ENCODE measurements at regions not wholly inside any gene's neighbourhood (a gene's known extent, or its start where the extent isn't known, plus 50 kb on each side); places are given as distances from the start of the nearest gene placed in this dataset.

DNA sequence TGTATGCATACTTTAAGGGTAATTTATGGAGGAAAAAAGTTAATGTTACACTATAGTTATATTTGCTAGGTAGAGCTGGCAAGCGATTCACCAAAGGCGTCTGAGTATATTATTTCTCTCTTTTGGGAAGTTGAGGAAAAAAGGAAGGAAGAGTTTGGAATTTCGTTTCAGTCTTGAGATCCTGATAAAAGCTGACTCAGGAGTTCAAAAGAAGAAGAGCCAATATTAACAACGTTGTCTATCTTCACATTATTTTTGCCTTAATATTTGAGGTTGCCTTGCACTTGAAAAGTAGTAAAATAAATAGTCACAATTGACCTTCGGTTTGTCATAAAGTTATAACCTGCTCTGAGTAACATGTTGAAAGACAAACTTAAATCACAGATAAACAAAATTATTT is 888.6 kb downstream of the KCNJ2 start:
- DNase-seq, result no peak
- no peak overlapping the region for H3K27ac ChIP-seq (ENCODE audit: low read length)
- intact Hi-C loops (cut with DNase I), result no loop called here
- H3K4me3 ChIP-seq (ENCODE audit: low read length), result no peak overlapping the region
- H3K27me3 ChIP-seq (ENCODE audit: control insufficient read depth, insufficient read depth), result no peaks in the 10 kb centered on the region
- H3K4me1 ChIP-seq (ENCODE audit: control insufficient read depth, insufficient read depth, low read length), result no peaks in the 10 kb centered on the region
- ATAC-seq, result no peak
- 80% methylated on average over 5 of the region's 5 CpGs for WGBS
- no peaks in the 10 kb centered on the region for H3K9me3 ChIP-seq (ENCODE audit: control insufficient read depth, low read length)

DNA sequence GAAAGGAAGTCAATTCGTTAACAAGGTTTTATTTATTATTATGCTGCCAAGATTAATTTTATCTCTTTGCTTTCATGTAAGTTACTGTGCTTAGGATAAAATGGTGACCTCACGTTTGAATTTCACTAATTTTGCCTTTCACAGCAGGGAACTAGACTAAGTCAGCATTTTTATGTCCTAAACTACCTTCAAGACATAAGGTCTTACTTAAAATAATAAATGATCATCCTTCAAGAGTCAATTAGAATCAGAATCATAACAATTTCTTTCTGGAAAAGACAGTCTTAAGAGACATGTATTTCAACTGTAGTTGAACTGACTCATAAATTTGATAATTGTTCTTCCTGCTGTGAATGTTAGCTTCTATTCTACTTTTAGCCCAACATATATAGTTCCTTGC is 893.8 kb downstream of the KCNJ2 start:
- no peak for DNase-seq
- WGBS, result 43% methylated on average over 2 of the region's 2 CpGs
- intact Hi-C loops (cut with DNase I), result no loop called here
- H3K9me3 ChIP-seq (ENCODE audit: control insufficient read depth, low read length), result no peaks in the 10 kb centered on the region
- no peaks in the 10 kb centered on the region for H3K27me3 ChIP-seq (ENCODE audit: control insufficient read depth, insufficient read depth)
- ATAC-seq, result no peak
- H3K27ac ChIP-seq (ENCODE audit: low read length), result no peak overlapping the region
- no peak overlapping the region for H3K4me3 ChIP-seq (ENCODE audit: low read length)
- H3K4me1 ChIP-seq (ENCODE audit: control insufficient read depth, insufficient read depth, low read length), result no peaks in the 10 kb centered on the region

DNA sequence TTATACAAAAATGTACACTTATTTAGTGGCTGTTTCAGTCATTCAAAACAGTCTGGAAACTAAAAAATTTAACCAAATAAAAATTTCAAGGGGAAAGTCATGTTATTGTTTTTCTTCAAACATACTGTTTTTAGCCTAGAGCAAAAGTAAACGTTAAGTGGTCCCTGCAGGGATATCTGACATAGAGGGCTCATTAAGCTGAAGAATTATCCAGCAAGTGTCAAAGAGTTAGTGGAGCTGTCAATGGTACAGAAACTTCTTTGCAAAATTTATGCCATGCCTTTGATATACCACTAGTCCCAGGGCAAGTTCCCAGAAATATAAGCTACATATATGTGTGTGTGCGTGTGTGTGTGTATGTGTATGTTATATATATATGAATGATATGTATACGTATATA is 894.2 kb downstream of the KCNJ2 start:
- Histone ChIP-seq H3K9me3 (ENCODE audit: control insufficient read depth, low read length) (no peaks in the 10 kb centered on the region), H3K4me1 (ENCODE audit: control insufficient read depth, insufficient read depth, low read length) (no peaks in the 10 kb centered on the region), H3K4me3 (ENCODE audit: low read length) (no peak overlapping the region), H3K27ac (ENCODE audit: low read length) (no peak overlapping the region), H3K27me3 (ENCODE audit: control insufficient read depth, insufficient read depth) (no peaks in the 10 kb centered on the region)
- WGBS, result 83% methylated on average over 3 of the region's 3 CpGs
- DNase-seq (no peak), ATAC-seq (no peak)
- intact Hi-C loops (cut with DNase I), result no loop called here

DNA sequence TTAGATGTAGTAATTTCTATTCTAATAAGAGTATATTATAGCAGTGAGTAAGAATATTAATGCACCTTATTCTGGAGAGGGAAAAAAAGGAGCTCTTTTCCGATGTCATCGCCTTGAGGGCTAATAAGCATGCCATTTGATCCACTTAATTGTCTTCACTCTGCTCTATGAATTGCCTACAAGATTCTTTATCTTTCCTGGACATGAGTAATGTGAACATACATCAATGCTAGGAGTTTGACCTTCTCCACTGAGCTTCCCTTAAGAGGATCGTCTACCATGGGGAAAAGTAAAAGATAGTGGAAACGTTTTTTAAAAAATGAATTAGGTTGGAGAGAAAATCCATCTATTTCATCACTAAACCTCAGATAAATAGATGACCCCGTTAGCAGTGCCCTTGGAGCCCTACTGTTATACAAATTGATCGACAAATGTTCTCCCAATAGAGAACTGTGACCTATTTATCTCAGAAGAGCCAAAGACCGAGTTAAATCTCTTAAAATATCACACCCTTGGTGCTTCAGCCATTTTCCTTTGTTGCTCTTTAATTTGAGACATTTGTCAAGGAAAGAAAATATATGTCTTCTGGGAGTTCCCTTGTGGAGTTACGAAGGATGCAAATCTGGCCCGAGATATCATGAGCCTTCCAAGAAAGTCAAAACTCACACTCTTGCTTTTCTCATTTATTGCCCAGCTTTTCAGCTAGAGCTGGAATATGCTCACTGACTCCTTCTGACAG is 898.5 kb downstream of the KCNJ2 start:
- WGBS, result 57% methylated on average over 9 of the region's 9 CpGs
- Histone ChIP-seq H3K27me3 (ENCODE audit: control insufficient read depth, insufficient read depth) (no peaks in the 10 kb centered on the region), H3K27ac (ENCODE audit: low read length) (no peak overlapping the region), H3K9me3 (ENCODE audit: control insufficient read depth, low read length) (no peaks in the 10 kb centered on the region), H3K4me3 (ENCODE audit: low read length) (no peak overlapping the region), H3K4me1 (ENCODE audit: control insufficient read depth, insufficient read depth, low read length) (no peaks in the 10 kb centered on the region)
- intact Hi-C loops (cut with DNase I), result no loop called here
- DNase-seq (no peak), ATAC-seq (no peak)

DNA sequence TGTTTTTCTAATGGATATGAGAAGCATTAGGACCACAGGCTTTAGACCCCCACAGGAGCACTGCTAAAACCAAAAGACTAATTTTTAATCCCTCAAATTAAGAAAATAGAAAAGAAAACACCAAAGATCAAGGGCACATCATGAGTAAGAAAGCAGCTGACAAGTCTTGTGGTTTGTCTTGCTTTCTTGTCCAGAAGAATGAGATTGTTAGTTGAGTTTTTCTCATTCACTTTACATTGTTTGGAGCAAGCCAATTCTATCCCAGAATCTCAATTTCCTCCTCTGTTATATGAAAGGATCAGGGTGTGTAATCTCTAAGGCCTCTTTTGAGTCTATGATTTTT is 899.0 kb downstream of the KCNJ2 start:
- Histone ChIP-seq H3K27me3 (ENCODE audit: control insufficient read depth, insufficient read depth) (no peaks in the 10 kb centered on the region), H3K27ac (ENCODE audit: low read length) (no peak overlapping the region), H3K9me3 (ENCODE audit: control insufficient read depth, low read length) (no peaks in the 10 kb centered on the region), H3K4me3 (ENCODE audit: low read length) (no peak overlapping the region), H3K4me1 (ENCODE audit: control insufficient read depth, insufficient read depth, low read length) (no peaks in the 10 kb centered on the region)
- intact Hi-C loops (cut with DNase I), result no loop called here
- DNase-seq (no peak), ATAC-seq (no peak)

DNA sequence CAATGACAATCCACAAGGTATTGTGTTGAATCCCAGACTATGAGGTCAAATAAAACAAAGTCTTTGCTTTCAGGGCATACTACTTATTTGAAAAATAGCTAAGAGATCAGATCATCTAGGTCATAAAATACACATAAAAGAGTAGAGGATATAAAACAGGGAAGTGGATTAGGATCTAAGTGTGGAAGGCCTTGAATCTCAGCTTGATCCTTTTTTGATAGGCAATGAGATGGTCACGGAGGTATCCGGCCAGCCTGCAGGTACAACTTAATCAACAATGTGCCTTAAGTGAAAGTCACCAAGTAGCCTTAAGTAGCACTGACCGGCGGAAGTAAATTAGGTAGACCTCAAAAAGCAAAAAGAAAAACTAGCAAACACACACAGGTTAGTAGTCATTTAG is 901.7 kb downstream of the KCNJ2 start:
- Histone ChIP-seq H3K9me3 (ENCODE audit: control insufficient read depth, low read length) (no peaks in the 10 kb centered on the region), H3K27me3 (ENCODE audit: control insufficient read depth, insufficient read depth) (no peaks in the 10 kb centered on the region), H3K27ac (ENCODE audit: low read length) (no peak overlapping the region), H3K4me1 (ENCODE audit: control insufficient read depth, insufficient read depth, low read length) (no peaks in the 10 kb centered on the region), H3K4me3 (ENCODE audit: low read length) (no peak overlapping the region)
- 97% methylated on average over 4 of the region's 4 CpGs for WGBS
- ATAC-seq, result no peak
- intact Hi-C loops (cut with DNase I), result no loop called here
- DNase-seq, result no peak

DNA sequence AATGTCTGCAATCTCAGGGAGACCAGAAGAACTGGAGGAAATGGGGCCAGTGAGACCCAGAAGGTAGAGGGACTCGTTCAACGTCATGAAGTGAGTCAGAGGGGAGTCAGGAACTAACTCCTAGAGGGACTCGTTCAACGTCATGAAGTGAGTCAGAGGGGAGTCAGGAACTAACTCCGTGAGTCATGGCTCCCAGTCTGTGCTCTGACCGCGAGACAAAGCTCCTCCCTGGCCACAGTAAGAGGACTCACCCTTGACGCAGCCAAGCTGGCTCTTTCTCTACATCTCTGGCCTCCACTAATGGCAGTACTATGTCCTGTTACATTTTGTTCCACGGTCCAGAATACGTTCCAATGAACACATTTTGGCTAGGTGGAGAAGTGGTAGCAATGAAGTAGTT is 902.5 kb downstream of the KCNJ2 start:
- DNase-seq, result no peak
- Histone ChIP-seq H3K27me3 (ENCODE audit: control insufficient read depth, insufficient read depth) (no peaks in the 10 kb centered on the region), H3K4me3 (ENCODE audit: low read length) (no peak overlapping the region), H3K9me3 (ENCODE audit: control insufficient read depth, low read length) (no peaks in the 10 kb centered on the region), H3K4me1 (ENCODE audit: control insufficient read depth, insufficient read depth, low read length) (no peaks in the 10 kb centered on the region), H3K27ac (ENCODE audit: low read length) (no peak overlapping the region)
- WGBS, result 85% methylated on average over 10 of the region's 10 CpGs
- intact Hi-C loops (cut with DNase I), result no loop called here
- ATAC-seq, result no peak

DNA sequence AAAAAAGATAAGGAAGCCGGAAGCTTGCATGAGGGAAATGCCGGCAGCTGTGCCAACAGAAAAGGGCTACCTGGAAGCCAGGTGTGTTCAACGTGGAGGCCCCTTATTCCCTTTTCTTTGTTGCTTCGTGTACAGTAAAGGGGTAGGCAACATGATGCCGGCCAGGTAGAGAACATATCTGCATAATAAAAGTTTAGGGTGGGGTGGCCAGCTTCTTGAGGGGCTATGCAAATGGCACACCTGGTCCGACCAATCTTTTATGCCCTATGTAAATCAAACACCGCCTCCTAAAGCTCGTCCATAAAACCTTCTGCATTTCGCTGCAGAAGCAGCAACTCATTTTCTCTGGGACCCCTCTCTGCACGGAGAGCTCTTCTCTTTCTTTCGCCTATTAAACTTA is 911.6 kb downstream of the KCNJ2 start:
- H3K4me1 ChIP-seq (ENCODE audit: control insufficient read depth, insufficient read depth, low read length), result no peaks in the 10 kb centered on the region
- WGBS, result 84% methylated on average over 11 of the region's 11 CpGs
- intact Hi-C loops (cut with DNase I), result no loop called here

DNA sequence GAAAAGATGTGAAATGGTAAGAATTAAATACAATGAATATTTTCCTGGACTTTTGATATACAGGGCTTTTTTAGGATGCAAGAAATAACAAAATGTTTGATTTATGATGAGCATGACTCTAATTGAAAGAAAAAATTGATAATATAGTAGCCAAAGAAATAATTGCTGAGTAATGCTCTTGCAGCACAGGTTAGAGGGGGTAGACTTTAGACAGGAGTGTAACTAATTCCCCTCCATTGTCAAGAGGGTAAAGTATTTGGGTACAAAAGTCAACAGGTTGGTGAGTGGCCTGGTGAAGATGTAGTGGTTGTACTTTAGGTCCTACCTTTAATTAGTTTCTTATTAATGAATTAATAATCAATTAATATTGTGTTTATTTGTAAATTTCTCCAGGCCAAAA is 912.3 kb downstream of the KCNJ2 start:
- no peak overlapping the region for H3K27ac ChIP-seq (ENCODE audit: low read length)
- no peak overlapping the region for H3K4me3 ChIP-seq (ENCODE audit: low read length)
- H3K27me3 ChIP-seq (ENCODE audit: control insufficient read depth, insufficient read depth), result no peaks in the 10 kb centered on the region
- DNase-seq (no peak), ATAC-seq (no peak)
- no peaks in the 10 kb centered on the region for H3K4me1 ChIP-seq (ENCODE audit: control insufficient read depth, insufficient read depth, low read length)
- intact Hi-C loops (cut with DNase I), result no loop called here
- no peaks in the 10 kb centered on the region for H3K9me3 ChIP-seq (ENCODE audit: control insufficient read depth, low read length)

More for the DNA sequence above, 911.6 kb downstream of the KCNJ2 start:
- no peak for DNase-seq
- no peak for ATAC-seq
- Histone ChIP-seq H3K27ac (ENCODE audit: low read length) (no peak overlapping the region), H3K9me3 (ENCODE audit: control insufficient read depth, low read length) (no peaks in the 10 kb centered on the region), H3K4me3 (ENCODE audit: low read length) (no peak overlapping the region), H3K27me3 (ENCODE audit: control insufficient read depth, insufficient read depth) (no peaks in the 10 kb centered on the region)

DNA sequence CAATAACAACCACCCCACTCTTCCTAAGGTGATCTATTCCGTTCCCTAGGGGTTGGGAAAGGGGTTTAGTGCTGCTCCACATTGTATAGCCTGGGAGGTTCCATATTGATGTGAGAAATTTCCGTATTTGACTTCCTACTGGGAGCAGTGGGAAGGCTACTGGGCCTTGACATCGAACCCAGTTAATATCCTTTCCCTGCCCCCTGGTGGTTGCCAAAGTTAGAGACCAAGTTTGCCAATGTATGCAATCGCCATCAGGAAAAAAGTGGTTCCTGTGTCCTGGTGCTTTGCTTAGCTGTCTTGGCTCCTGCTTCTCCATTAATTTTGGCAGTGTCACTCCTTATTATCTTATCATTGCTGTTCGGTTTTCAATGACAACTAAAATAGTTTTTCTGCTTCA is 914.9 kb downstream of the KCNJ2 start:
- Histone ChIP-seq H3K4me1 (ENCODE audit: control insufficient read depth, insufficient read depth, low read length) (no peaks in the 10 kb centered on the region), H3K9me3 (ENCODE audit: control insufficient read depth, low read length) (no peaks in the 10 kb centered on the region), H3K27me3 (ENCODE audit: control insufficient read depth, insufficient read depth) (no peaks in the 10 kb centered on the region), H3K4me3 (ENCODE audit: low read length) (no peak overlapping the region), H3K27ac (ENCODE audit: low read length) (no peak overlapping the region)
- ATAC-seq, result no peak
- peak in 1 of 3 donors; percentile 38 for DNase-seq
- 42% methylated on average over 5 of the region's 5 CpGs for WGBS
- intact Hi-C loops (cut with DNase I), result no loop called here

DNA sequence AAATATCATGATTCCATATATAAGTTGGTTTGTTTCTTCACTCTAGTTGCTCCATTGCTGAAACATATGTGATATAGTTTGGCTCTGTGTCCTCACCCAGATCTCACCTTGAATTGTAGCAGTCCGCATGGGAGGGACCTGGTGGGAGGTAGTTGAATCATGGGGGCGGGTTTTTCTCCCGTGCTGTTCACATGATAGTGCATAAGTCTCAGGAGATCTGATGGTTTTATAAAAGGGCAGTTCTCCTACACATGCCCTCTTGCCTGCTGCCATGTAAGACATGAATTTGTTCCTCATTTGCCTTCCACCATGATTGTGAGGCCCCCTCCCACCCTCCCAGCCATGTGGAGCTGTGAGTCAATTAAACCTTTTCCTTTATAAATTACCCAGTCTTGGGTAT is 915.5 kb downstream of the KCNJ2 start:
- ATAC-seq (no peak), DNase-seq (no peak)
- Histone ChIP-seq H3K4me1 (ENCODE audit: control insufficient read depth, insufficient read depth, low read length) (no peaks in the 10 kb centered on the region), H3K9me3 (ENCODE audit: control insufficient read depth, low read length) (no peaks in the 10 kb centered on the region), H3K27me3 (ENCODE audit: control insufficient read depth, insufficient read depth) (no peaks in the 10 kb centered on the region), H3K27ac (ENCODE audit: low read length) (no peak overlapping the region), H3K4me3 (ENCODE audit: low read length) (no peak overlapping the region)
- intact Hi-C loops (cut with DNase I), result no loop called here
- WGBS, result 91% methylated on average over 3 of the region's 3 CpGs
